ENCODE measurements at regions not wholly inside any gene's neighbourhood (a gene's known extent, or its start where the extent isn't known, plus 50 kb on each side); places are given as distances from the start of the nearest gene placed in this dataset.

DNA sequence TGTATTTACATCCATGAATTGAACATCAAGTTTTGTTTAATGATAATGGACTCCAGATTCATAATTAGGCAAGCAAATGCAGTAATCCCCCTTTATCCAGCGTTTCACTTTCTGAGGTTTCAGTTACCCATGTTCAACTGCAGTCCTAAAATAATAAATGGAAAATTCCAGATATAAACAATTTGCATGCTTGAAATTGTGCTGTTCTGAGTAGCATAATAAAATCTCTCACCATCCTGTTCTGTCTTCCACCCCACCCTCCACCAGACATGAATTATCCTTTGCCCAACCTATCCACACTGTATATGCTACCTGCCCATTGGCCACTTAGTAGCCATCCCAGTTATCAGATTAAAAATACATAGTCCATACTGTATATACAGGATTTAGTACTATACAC lies 224.5 kb upstream of the CHAC2 start:
- ChIA-PET CTCF (no interaction called here), POLR2A (no interaction called here)
- no peaks in the 10 kb centered on the region for H3K27me3 Mint-ChIP-seq (ENCODE audit: insufficient read depth, unreplicated experiment)

GRCh38 chr2:53536583-53537361 lies 230.8 kb upstream of the CHAC2 start:
- intact Hi-C loops (cut with micrococcal nuclease) = loop anchor here (5.0 kb wide), 1 partner anchor 151 kb away; no protein-coding TSS in a partner anchor
- CTCF ChIA-PET = no interaction called here
- POLR2A ChIA-PET = interaction anchor here (0.9 kb wide), 1 partner anchor 19 kb away, joined by 3 read pairs; no protein-coding TSS in a partner anchor
- peaks cover 8% of the 10 kb centered on the region for H3K9me3 Mint-ChIP-seq (ENCODE audit: unreplicated experiment)
- no peak for DNase-seq (ENCODE audit: unreplicated experiment)
- H3K27me3 Mint-ChIP-seq (ENCODE audit: insufficient read depth, unreplicated experiment) = no peaks in the 10 kb centered on the region
- TF ChIP-seq CTCF (IDR thresholded peaks at IDR 0.05; ENCODE audit: unreplicated experiment) = no peak
- no TSS peak for BruUV-seq (replicated peaks)
- no peak overlapping the region for H3K27ac Mint-ChIP-seq (ENCODE audit: low read depth, unreplicated experiment)
- no peaks in the 10 kb centered on the region for H3K36me3 Mint-ChIP-seq (ENCODE audit: insufficient read depth, unreplicated experiment)
- H3K4me3 Mint-ChIP-seq (ENCODE audit: unreplicated experiment) = no peak overlapping the region
- no peaks in the 10 kb centered on the region for H3K4me1 Mint-ChIP-seq (ENCODE audit: insufficient read depth, unreplicated experiment)

More for the DNA sequence above, 224.5 kb upstream of the CHAC2 start:
- no TSS peak for BruUV-seq (replicated peaks)
- Mint-ChIP-seq H3K27ac (ENCODE audit: low read depth, unreplicated experiment) (no peak overlapping the region), H3K4me1 (ENCODE audit: insufficient read depth, unreplicated experiment) (no peaks in the 10 kb centered on the region), H3K9me3 (ENCODE audit: unreplicated experiment) (peaks cover 8% of the 10 kb centered on the region), H3K4me3 (ENCODE audit: unreplicated experiment) (no peak overlapping the region), H3K36me3 (ENCODE audit: insufficient read depth, unreplicated experiment) (no peaks in the 10 kb centered on the region)
- intact Hi-C loops (cut with micrococcal nuclease) = no loop called here
- TF ChIP-seq CTCF (IDR thresholded peaks at IDR 0.05; ENCODE audit: unreplicated experiment) = no peak
- DNase-seq (ENCODE audit: unreplicated experiment) = no peak

- Mint-ChIP-seq H3K36me3 (ENCODE audit: insufficient read depth, unreplicated experiment) (no peaks in the 10 kb centered on the region), H3K9me3 (ENCODE audit: unreplicated experiment) (peaks cover 5% of the 10 kb centered on the region), H3K4me1 (ENCODE audit: insufficient read depth, unreplicated experiment) (no peaks in the 10 kb centered on the region), H3K4me3 (ENCODE audit: unreplicated experiment) (no peak overlapping the region), H3K27me3 (ENCODE audit: insufficient read depth, unreplicated experiment) (no peaks in the 10 kb centered on the region), H3K27ac (ENCODE audit: low read depth, unreplicated experiment) (no peak overlapping the region)
- intact Hi-C loops (cut with micrococcal nuclease) = loop anchor here (5.0 kb wide), 1 partner anchor 152 kb away; no protein-coding TSS in a partner anchor
- ChIA-PET POLR2A (no interaction called here), CTCF (no interaction called here)
- no peak for DNase-seq (ENCODE audit: unreplicated experiment)
- no peak for TF ChIP-seq CTCF (IDR thresholded peaks at IDR 0.05; ENCODE audit: unreplicated experiment)
- BruUV-seq (replicated peaks) = no TSS peak
Observed at GRCh38 chr2:53535234-53535840, 232.3 kb upstream of the CHAC2 start.

DNA sequence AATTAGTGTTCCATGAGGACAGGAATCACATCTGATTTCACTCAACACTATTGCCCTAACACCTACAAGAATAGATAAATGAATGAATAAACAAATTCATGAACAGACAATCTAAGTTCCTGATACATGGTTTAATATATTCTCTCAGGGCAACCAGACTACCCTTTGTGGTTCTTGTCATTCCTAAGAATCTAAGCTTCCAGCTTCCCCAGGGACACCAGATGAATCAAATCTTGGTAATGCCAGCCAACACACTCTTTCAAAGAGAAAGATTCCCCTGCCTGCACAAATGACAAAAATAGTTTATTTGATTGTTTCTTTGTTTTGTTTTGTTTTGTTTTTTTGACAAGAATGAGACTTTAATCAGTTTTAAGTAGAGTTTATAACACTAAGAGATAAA lies 237.5 kb upstream of the CHAC2 start:
- H3K4me1 Mint-ChIP-seq (ENCODE audit: insufficient read depth, unreplicated experiment) = no peaks in the 10 kb centered on the region
- no peaks in the 10 kb centered on the region for H3K36me3 Mint-ChIP-seq (ENCODE audit: insufficient read depth, unreplicated experiment)
- peaks cover 8% of the 10 kb centered on the region for H3K9me3 Mint-ChIP-seq (ENCODE audit: unreplicated experiment)
- H3K4me3 Mint-ChIP-seq (ENCODE audit: unreplicated experiment) = no peak overlapping the region
- DNase-seq (ENCODE audit: unreplicated experiment) = no peak
- TF ChIP-seq CTCF (IDR thresholded peaks at IDR 0.05; ENCODE audit: unreplicated experiment) = no peak
- intact Hi-C loops (cut with micrococcal nuclease) = no loop called here
- ChIA-PET CTCF (no interaction called here), POLR2A (no interaction called here)
- H3K27me3 Mint-ChIP-seq (ENCODE audit: insufficient read depth, unreplicated experiment) = no peaks in the 10 kb centered on the region
- BruUV-seq (replicated peaks) = no TSS peak
- H3K27ac Mint-ChIP-seq (ENCODE audit: low read depth, unreplicated experiment) = no peak overlapping the region
